ENCODE measurements at regions not wholly inside any gene's neighbourhood (a gene's known extent, or its start where the extent isn't known, plus 50 kb on each side); places are given as distances from the start of the nearest gene placed in this dataset.

DNA sequence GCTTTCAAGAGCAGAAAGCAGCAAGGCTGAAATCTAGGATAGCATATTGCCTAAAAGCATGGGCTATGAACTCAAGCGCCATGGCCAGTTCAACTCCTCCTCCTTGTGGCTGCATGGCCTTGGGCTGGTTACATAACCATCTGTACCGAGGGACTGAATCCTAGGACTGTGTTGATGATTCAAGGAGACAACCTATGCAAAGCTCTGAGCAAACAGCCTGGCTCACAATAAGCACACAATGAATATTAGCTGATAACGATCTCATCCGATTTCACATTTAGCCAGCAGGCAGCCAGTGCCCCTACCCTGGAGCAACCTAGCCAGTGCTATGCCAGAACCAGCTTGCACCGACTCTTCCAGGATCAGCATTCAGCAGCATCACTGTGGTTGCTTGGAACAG, 698.4 kb downstream of the TBC1D22A start:
- intact Hi-C loops (cut with micrococcal nuclease): no loop called here
- no peaks in the 10 kb centered on the region for H3K27me3 ChIP-seq (replicated peaks in 1 of 4; ENCODE audit: control extremely low read depth in 1 of 4, control insufficient read depth in 3 of 4, insufficient read depth in 4 of 4, low read length in 3 of 4)
- TF ChIP-seq CTCF (IDR thresholded peaks at IDR 0.05): no peak
- no peak for TF ChIP-seq EZH2 (IDR thresholded peaks at IDR 0.05; ENCODE audit: borderline replicate concordance, insufficient read depth, low read depth, low read length, poor library complexity, severe bottlenecking)
- ATAC-seq (ENCODE audit: low read depth) (no peak), DNase-seq (no peak)
- H2AFZ ChIP-seq (ENCODE audit: insufficient read depth, low read depth, low read length, poor library complexity, severe bottlenecking): no peak overlapping the region
- Mint-ChIP-seq H3K4me1 (no peaks in the 10 kb centered on the region), H3K27ac (no peak overlapping the region), H3K9me3 (ENCODE audit: insufficient read depth) (peaks cover 2% of the 10 kb centered on the region), H3K4me3 (no peak overlapping the region), H3K27me3 (no peaks in the 10 kb centered on the region)
- no peak overlapping the region for H3K9ac ChIP-seq (ENCODE audit: low read length)
- H4K20me1 ChIP-seq (ENCODE audit: control insufficient read depth, insufficient read depth, low read length, poor library complexity, severe bottlenecking): no peaks in the 10 kb centered on the region
- H3K4me3 ChIP-seq (ENCODE audit: control extremely low read depth in 1 of 5, extremely low read depth in 1 of 5, insufficient read depth in 1 of 5, low read depth in 2 of 5, low read length in 4 of 5): no peak overlapping the region
- no peak overlapping the region for H3K4me2 ChIP-seq (replicated peaks; ENCODE audit: low read depth, low read length, poor library complexity, severe bottlenecking)
- no peaks in the 10 kb centered on the region for H3K4me1 ChIP-seq (ENCODE audit: control insufficient read depth in 2 of 2, insufficient read depth in 2 of 2, low read length in 2 of 2)
- no peaks in the 10 kb centered on the region for H3K79me2 ChIP-seq (ENCODE audit: control insufficient read depth, insufficient read depth, low read length)
- CTCF ChIA-PET: no interaction called here
- H3K9me3 ChIP-seq (ENCODE audit: control extremely low read depth in 1 of 3, control insufficient read depth in 2 of 3, insufficient read depth in 1 of 3, low read length in 2 of 3): peaks cover 0 to 36% (median 0%) of the 10 kb centered on the region in 3 donors
- WGBS (ENCODE audit: insufficient coverage): 93% methylated on average over 5 of the region's 5 CpGs
- H3K27ac ChIP-seq (ENCODE audit: low read length in 2 of 2): no peak overlapping the region
- POLR2A ChIA-PET: no interaction called here
- H3K36me3 ChIP-seq (replicated peaks in 1 of 2; ENCODE audit: control extremely low read depth in 1 of 2, control insufficient read depth in 1 of 2, extremely low read depth in 1 of 2, insufficient read depth in 2 of 2, low read length in 1 of 2): no peaks in the 10 kb centered on the region

DNA sequence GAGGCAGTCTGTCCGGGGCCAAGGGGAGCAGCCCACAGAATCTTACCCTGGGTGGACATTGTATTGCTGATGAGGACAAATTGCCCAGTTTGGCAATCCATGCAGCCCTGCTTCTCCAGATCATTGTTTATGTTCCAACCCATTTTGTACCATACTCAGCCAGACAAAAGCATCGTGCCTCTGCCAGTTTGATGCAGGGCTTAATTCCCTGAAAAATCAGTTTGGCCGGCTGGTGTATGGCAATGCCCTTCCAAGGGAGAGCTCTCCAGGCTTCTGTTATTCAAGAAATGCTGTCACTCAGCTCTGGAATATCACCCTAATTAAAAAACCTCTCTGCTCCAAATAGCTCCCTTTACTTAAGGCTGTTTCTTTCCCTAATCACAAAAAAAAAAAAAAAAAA, 697.7 kb downstream of the TBC1D22A start:
- no peak overlapping the region for H2AFZ ChIP-seq (ENCODE audit: insufficient read depth, low read depth, low read length, poor library complexity, severe bottlenecking)
- H3K4me1 ChIP-seq (ENCODE audit: control insufficient read depth in 2 of 2, insufficient read depth in 2 of 2, low read length in 2 of 2): no peaks in the 10 kb centered on the region
- CTCF ChIA-PET: no interaction called here
- no peak overlapping the region for H3K9ac ChIP-seq (ENCODE audit: low read length)
- H3K4me2 ChIP-seq (replicated peaks; ENCODE audit: low read depth, low read length, poor library complexity, severe bottlenecking): no peak overlapping the region
- ATAC-seq (ENCODE audit: low read depth) (no peak), DNase-seq (no peak)
- Mint-ChIP-seq H3K9me3 (ENCODE audit: insufficient read depth) (peaks cover 2% of the 10 kb centered on the region), H3K27ac (no peak overlapping the region), H3K4me3 (no peak overlapping the region), H3K4me1 (no peaks in the 10 kb centered on the region), H3K27me3 (no peaks in the 10 kb centered on the region)
- WGBS (ENCODE audit: insufficient coverage): 79% methylated on average over 2 of the region's 3 CpGs
- H3K36me3 ChIP-seq (replicated peaks in 1 of 2; ENCODE audit: control extremely low read depth in 1 of 2, control insufficient read depth in 1 of 2, extremely low read depth in 1 of 2, insufficient read depth in 2 of 2, low read length in 1 of 2): no peaks in the 10 kb centered on the region
- H4K20me1 ChIP-seq (ENCODE audit: control insufficient read depth, insufficient read depth, low read length, poor library complexity, severe bottlenecking): no peaks in the 10 kb centered on the region
- no peaks in the 10 kb centered on the region for H3K27me3 ChIP-seq (replicated peaks in 1 of 4; ENCODE audit: control extremely low read depth in 1 of 4, control insufficient read depth in 3 of 4, insufficient read depth in 4 of 4, low read length in 3 of 4)
- intact Hi-C loops (cut with micrococcal nuclease): no loop called here
- H3K9me3 ChIP-seq (ENCODE audit: control extremely low read depth in 1 of 3, control insufficient read depth in 2 of 3, insufficient read depth in 1 of 3, low read length in 2 of 3): peaks cover 0 to 35% (median 0%) of the 10 kb centered on the region in 3 donors
- H3K79me2 ChIP-seq (ENCODE audit: control insufficient read depth, insufficient read depth, low read length): no peaks in the 10 kb centered on the region
- TF ChIP-seq CTCF (IDR thresholded peaks at IDR 0.05): no peak
- POLR2A ChIA-PET: no interaction called here
- H3K27ac ChIP-seq (ENCODE audit: low read length in 2 of 2): no peak overlapping the region
- no peak overlapping the region for H3K4me3 ChIP-seq (ENCODE audit: control extremely low read depth in 1 of 5, extremely low read depth in 1 of 5, insufficient read depth in 1 of 5, low read depth in 2 of 5, low read length in 4 of 5)
